GM12801 (cell line): ENCODE measurements at regions not wholly inside any gene's neighbourhood (a gene's known extent, or its start where the extent isn't known, plus 50 kb on each side); places are given as distances from the start of the nearest gene placed in this dataset.

Experiments
- CTCF ChIP-seq: IDR thresholded peaks from one replicate; pipeline ENCODE4 v1.5.1; 2011; ENCODE audit warnings: control low read depth; ENCODE audit not compliant: insufficient read length; ENCODE audit errors: extremely low read depth

DNA sequence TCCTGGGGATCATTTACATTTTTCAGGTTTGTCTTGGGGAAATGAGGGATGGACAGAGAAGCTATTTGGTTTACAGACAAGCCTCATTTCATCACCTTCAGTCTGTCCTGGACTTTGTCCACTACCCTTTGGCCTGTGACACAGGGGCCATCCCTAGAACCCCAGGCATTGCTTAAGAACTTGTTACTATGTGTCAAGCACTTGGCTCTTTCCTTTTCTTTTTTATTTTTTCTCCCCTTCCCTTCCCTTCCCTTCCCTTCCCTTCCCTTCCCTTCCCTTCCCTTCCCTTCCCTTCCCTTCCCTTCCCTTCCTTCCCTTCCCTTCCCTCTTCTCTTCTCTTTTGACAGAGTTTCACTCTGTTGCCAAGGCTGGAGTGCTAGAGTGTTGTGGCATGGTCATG, 253.1 kb downstream of the OLFM4 start:
- TF ChIP-seq CTCF = no peak

- TF ChIP-seq CTCF = no peak
Observed at GRCh38 chr13:53285896-53286430, 257.4 kb downstream of the OLFM4 start.

DNA sequence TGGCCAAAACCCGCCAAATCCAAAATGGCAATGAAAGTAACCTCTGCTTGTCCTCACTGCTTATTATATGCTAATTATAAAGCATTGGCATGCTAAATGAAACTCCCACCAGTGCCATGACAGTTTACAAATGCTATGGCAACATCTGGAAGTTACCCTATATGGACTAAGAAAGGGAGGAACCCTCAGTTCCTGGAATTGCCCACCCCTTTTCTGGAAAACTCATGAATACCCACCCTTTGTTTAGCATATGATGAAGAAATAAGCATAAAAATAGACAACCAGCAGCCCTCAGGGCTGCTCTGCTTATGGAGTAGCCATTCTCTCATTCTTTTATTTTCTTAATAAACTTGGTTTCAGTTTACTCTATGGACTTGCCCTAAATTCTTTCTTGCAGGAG, 269.8 kb downstream of the OLFM4 start:
- no peak for TF ChIP-seq CTCF

GRCh38 chr13:53301449-53301848, 272.8 kb downstream of the OLFM4 start:
- no peak for TF ChIP-seq CTCF

DNA sequence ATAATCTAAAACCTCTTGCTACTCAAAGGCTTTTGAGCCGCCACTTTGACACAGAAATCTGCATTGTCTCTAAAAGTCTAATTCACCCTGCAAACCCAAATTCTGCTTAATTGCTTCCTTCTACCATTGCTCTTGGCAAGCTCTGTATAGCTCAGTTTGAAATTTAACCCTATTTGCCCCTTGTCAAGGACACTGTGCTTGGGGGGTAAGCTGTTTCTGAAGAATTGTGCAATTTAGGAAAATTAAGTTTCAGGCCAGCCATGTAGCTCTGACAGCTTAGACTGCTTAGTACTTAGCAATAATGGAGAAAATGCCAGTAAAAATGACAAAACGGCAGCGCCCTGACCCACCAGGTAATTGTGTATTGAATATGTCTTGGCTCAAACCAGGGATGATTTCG, 282.2 kb downstream of the OLFM4 start:
- no peak for TF ChIP-seq CTCF

GRCh38 chr13:53311561-53311960, 282.9 kb downstream of the OLFM4 start:
- no peak for TF ChIP-seq CTCF

- TF ChIP-seq CTCF = no peak
Observed at GRCh38 chr13:53321296-53321801, 292.7 kb downstream of the OLFM4 start.
